ENCODE measurements at regions not wholly inside any gene's neighbourhood (a gene's known extent, or its start where the extent isn't known, plus 50 kb on each side); places are given as distances from the start of the nearest gene placed in this dataset.

DNA sequence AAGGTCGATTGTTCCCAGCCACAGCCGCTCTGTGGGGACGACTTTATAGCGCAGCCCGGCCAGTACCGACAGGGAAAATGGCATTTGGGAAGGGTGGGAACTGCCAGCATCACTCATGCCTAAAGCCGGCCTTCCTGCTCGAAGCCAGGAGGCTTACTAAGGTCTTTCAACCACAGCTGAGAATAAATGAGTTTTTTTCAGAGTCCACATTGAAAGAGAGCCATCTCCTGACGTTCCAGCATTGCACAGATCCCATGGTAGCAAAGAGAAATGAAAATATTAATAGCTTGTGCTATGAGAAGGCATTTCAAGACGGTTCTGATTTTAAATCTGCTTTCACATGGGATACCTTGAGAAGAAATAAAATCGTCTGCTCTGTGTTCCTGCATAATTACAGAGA is 230.2 kb upstream of the IGF1R start:
- Histone ChIP-seq H3K36me3 (ENCODE audit: control insufficient read depth, low read length) (no peaks in the 10 kb centered on the region), H3K79me2 (ENCODE audit: control insufficient read depth, low read length) (no peaks in the 10 kb centered on the region), H3K4me3 (ENCODE audit: low read length) (no peak overlapping the region), H3K27me3 (ENCODE audit: control insufficient read depth, low read length) (no peaks in the 10 kb centered on the region), H3K27ac (ENCODE audit: low read depth, low read length) (no peak overlapping the region), H3K9me2 (replicated peaks; ENCODE audit: control insufficient read depth, low read length) (no peaks in the 10 kb centered on the region), H3K4me1 (ENCODE audit: control insufficient read depth, low read length) (no peaks in the 10 kb centered on the region), H3F3A (ENCODE audit: control insufficient read depth, insufficient read depth) (no peaks in the 10 kb centered on the region), H3K9me3 (ENCODE audit: control insufficient read depth, insufficient read depth, low read length) (no peaks in the 10 kb centered on the region), H3K4me2 (ENCODE audit: low read length) (no peak overlapping the region), H4K20me1 (ENCODE audit: control insufficient read depth, insufficient read depth, low read depth, low read length) (no peaks in the 10 kb centered on the region)
- TF ChIP-seq EZH2phosphoT487 (IDR thresholded peaks at IDR 0.05; ENCODE audit: borderline replicate concordance, low read length) (no peak), CTCF (IDR thresholded peaks at IDR 0.05; ENCODE audit: low read depth, low read length, poor library complexity, severe bottlenecking) (no peak)

DNA sequence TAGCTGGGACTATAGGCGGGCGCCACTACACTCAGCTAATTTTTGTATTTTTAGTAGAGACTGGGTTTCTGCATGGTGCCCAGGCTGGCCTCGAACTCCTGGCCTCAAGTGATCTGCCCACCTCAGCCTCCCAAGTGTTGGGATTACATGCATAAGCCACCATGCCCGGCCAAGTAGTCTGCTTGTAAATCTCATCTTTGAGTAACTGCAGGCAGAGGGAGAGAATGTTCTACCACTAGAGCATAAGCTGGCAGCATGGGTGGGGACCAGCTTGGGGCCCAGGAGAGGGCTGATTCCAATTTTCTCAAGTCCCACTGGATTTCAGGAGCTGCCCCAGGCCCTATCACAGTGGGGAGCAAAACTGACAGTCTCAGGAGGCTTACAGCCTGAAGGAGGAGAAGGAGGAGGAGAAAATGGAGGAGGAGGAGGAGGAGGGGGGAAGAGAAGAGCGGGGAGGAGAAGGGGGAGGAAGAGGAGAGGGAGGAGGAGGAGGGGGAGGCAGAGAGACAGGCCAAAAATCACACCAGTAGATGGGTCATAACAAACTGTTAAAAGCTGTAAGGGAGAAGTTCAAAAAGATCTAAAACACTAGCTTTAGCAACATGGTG is 229.1 kb upstream of the IGF1R start:
- Histone ChIP-seq H3K27ac (ENCODE audit: low read depth, low read length) (no peak overlapping the region), H3F3A (ENCODE audit: control insufficient read depth, insufficient read depth) (no peaks in the 10 kb centered on the region), H3K4me3 (ENCODE audit: low read length) (no peak overlapping the region), H3K4me2 (ENCODE audit: low read length) (no peak overlapping the region), H3K4me1 (ENCODE audit: control insufficient read depth, low read length) (no peaks in the 10 kb centered on the region), H3K9me2 (replicated peaks; ENCODE audit: control insufficient read depth, low read length) (no peaks in the 10 kb centered on the region), H3K36me3 (ENCODE audit: control insufficient read depth, low read length) (no peaks in the 10 kb centered on the region), H3K9me3 (ENCODE audit: control insufficient read depth, insufficient read depth, low read length) (no peaks in the 10 kb centered on the region), H4K20me1 (ENCODE audit: control insufficient read depth, insufficient read depth, low read depth, low read length) (no peaks in the 10 kb centered on the region), H3K27me3 (ENCODE audit: control insufficient read depth, low read length) (no peaks in the 10 kb centered on the region), H3K79me2 (ENCODE audit: control insufficient read depth, low read length) (no peaks in the 10 kb centered on the region)
- TF ChIP-seq CTCF (IDR thresholded peaks at IDR 0.05; ENCODE audit: low read depth, low read length, poor library complexity, severe bottlenecking) = no peak

GRCh38 chr15:98420837-98421236 is 227.5 kb upstream of the IGF1R start:
- Histone ChIP-seq H3K4me3 (ENCODE audit: low read length) (no peak overlapping the region), H3K36me3 (ENCODE audit: control insufficient read depth, low read length) (no peaks in the 10 kb centered on the region), H3K27me3 (ENCODE audit: control insufficient read depth, low read length) (no peaks in the 10 kb centered on the region), H3K9me3 (ENCODE audit: control insufficient read depth, insufficient read depth, low read length) (no peaks in the 10 kb centered on the region), H4K20me1 (ENCODE audit: control insufficient read depth, insufficient read depth, low read depth, low read length) (no peaks in the 10 kb centered on the region), H3K79me2 (ENCODE audit: control insufficient read depth, low read length) (no peaks in the 10 kb centered on the region), H3F3A (ENCODE audit: control insufficient read depth, insufficient read depth) (no peaks in the 10 kb centered on the region), H3K4me1 (ENCODE audit: control insufficient read depth, low read length) (no peaks in the 10 kb centered on the region), H3K9me2 (replicated peaks; ENCODE audit: control insufficient read depth, low read length) (no peaks in the 10 kb centered on the region), H3K4me2 (ENCODE audit: low read length) (no peak overlapping the region), H3K27ac (ENCODE audit: low read depth, low read length) (no peak overlapping the region)
- TF ChIP-seq EZH2phosphoT487 (IDR thresholded peaks at IDR 0.05; ENCODE audit: borderline replicate concordance, low read length) (no peak), CTCF (IDR thresholded peaks at IDR 0.05; ENCODE audit: low read depth, low read length, poor library complexity, severe bottlenecking) (no peak)

Measured in DOHH2 (cell line).